GM12892 (cell line): ENCODE measurements at regions not wholly inside any gene's neighbourhood (a gene's known extent, or its start where the extent isn't known, plus 50 kb on each side); places are given as distances from the start of the nearest gene placed in this dataset.

Experiments used
- POLR2A ChIP-seq: IDR thresholded peaks from 2 replicates; pipeline ENCODE4 v1.6.1; 2011; ENCODE audit warnings: low read depth, low read length, control low read depth
- TAF1 ChIP-seq: IDR thresholded peaks from 2 replicates; pipeline ENCODE4 v1.6.1; 2011; ENCODE audit warnings: low read depth, mild to moderate bottlenecking, control low read depth, low read length, borderline replicate concordance

GRCh38 chr21:27535188-27535587 lies 568.3 kb upstream of the ADAMTS5 start:
- no peak for TF ChIP-seq TAF1
- TF ChIP-seq POLR2A, result no peak
